Lung (tissue), 11 donors: ENCODE measurements at regions not wholly inside any gene's neighbourhood (a gene's known extent, or its start where the extent isn't known, plus 50 kb on each side); places are given as distances from the start of the nearest gene placed in this dataset.
A peak's percentile ranks its signal among the peaks of the same experiment; 100 is the strongest.

Experiments used
- ATAC-seq: fragments of 200-7000 bp; cut with Tn5 transposase; one replicate; pipeline ENCODE4 v1.9.1; 2020; ENCODE audit warnings: moderate number of reproducible peaks; ENCODE audit not compliant: insufficient read depth, low FRiP score
- DNase-seq, 3 donors: peaks; one replicate each; pipeline ENCODE4 v3.0.0-alpha.2; 2013 to 2017
- H3K27ac ChIP-seq, 2 donors: one replicate each; pipeline ENCODE4 v1.5.1; 2013; ENCODE audit warnings: mild to moderate bottlenecking in 2 of 2, moderate library complexity in 2 of 2, control low read depth in 1 of 2, inconsistent platforms in 1 of 2, low read depth in 1 of 2, low read length in 1 of 2
- H3K27me3 ChIP-seq, 3 donors: one replicate each; pipeline ENCODE4 v1.5.1; 2013; ENCODE audit warnings: low read length in 2 of 3; ENCODE audit not compliant: control insufficient read depth in 3 of 3, insufficient read depth in 3 of 3
- H3K36me3 ChIP-seq, 4 donors: one replicate each; pipeline ENCODE4 v1.5.1; 2013; ENCODE audit warnings: low read length in 4 of 4, mild to moderate bottlenecking in 1 of 4, moderate library complexity in 1 of 4; ENCODE audit not compliant: control insufficient read depth in 4 of 4, insufficient read depth in 4 of 4
- H3K4me1 ChIP-seq, 5 donors: one replicate each; pipeline ENCODE4 v1.5.1; 2013; ENCODE audit warnings: low read length in 5 of 5, mild to moderate bottlenecking in 2 of 5, moderate library complexity in 1 of 5; ENCODE audit not compliant: control insufficient read depth in 5 of 5, insufficient read depth in 5 of 5
- H3K4me3 ChIP-seq: one replicate; pipeline ENCODE4 v1.5.1; 2013; ENCODE audit warnings: mild to moderate bottlenecking, control low read depth, moderate library complexity
- H3K9ac ChIP-seq, 2 donors: one replicate each; pipeline ENCODE4 v1.5.1; 2013; ENCODE audit warnings: low read length in 2 of 2, control low read depth in 1 of 2; ENCODE audit not compliant: insufficient read depth in 1 of 2
- H3K9me3 ChIP-seq, 4 donors: one replicate each; pipeline ENCODE4 v1.5.1; 2013; ENCODE audit warnings: low read length in 3 of 4, mild to moderate bottlenecking in 1 of 4, moderate library complexity in 1 of 4; ENCODE audit not compliant: control insufficient read depth in 4 of 4, insufficient read depth in 3 of 4
- WGBS, 2 donors: extraction: QIAGEN DNeasy Blood & Tissue Kit; methylation state at CpG; one replicate each; pipeline ENCODE4 v1.1.7; 2013; 5-methylcytosine and 5-hydroxymethylcytosine counted together
- TF ChIP-seq, protein P1 (sequence below): IDR thresholded peaks from 2 replicates; pipeline ENCODE4 v1.5.1; 2012; ENCODE audit warnings: mild to moderate bottlenecking; ENCODE audit errors: control extremely low read depth, extremely low read depth
- donor health status: control.
- donor health status: control.
- donor health status: Bipolar disorder and iron deficiency.
- donor health status: healthy.
- donor health status: DM: yes; HTN: yes; CAD: no.

DNA sequence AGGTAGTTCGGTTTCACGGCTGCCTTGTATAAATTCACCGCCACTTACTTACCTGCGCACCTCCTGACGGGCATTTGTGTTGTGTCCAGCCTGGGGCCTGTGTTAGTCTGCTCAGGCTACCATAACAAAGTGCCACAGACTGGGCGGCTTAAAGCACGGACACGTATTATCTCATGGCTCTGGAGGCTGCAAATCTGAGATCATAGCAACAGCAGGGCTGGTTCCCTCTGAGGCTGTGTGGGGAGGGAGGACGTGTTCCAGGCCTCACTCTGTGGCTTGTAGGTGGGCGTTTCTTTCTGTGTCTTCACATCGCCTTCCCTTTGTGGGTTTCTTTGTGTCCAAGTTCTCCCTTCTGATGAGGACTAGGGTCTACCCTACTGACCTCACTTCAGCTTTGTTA, 93.5 kb upstream of the FZD10 start:
- Histone ChIP-seq H3K4me1 (no peaks in the 10 kb centered on the region), H3K27me3 (peaks cover 0 to 2% (median 0%) of the 10 kb centered on the region in 3 donors), H3K9ac (no peak overlapping the region), H3K27ac (no peak overlapping the region), H3K4me3 (no peak overlapping the region), H3K36me3 (no peaks in the 10 kb centered on the region), H3K9me3 (peaks cover 0 to 4% (median 0%) of the 10 kb centered on the region in 4 donors)
- no peak for DNase-seq
- 82 to 89% methylated on average over 11 of the region's 11 CpGs for WGBS, 2 donors
- ATAC-seq, result no peak
- TF ChIP-seq, protein P1, sequence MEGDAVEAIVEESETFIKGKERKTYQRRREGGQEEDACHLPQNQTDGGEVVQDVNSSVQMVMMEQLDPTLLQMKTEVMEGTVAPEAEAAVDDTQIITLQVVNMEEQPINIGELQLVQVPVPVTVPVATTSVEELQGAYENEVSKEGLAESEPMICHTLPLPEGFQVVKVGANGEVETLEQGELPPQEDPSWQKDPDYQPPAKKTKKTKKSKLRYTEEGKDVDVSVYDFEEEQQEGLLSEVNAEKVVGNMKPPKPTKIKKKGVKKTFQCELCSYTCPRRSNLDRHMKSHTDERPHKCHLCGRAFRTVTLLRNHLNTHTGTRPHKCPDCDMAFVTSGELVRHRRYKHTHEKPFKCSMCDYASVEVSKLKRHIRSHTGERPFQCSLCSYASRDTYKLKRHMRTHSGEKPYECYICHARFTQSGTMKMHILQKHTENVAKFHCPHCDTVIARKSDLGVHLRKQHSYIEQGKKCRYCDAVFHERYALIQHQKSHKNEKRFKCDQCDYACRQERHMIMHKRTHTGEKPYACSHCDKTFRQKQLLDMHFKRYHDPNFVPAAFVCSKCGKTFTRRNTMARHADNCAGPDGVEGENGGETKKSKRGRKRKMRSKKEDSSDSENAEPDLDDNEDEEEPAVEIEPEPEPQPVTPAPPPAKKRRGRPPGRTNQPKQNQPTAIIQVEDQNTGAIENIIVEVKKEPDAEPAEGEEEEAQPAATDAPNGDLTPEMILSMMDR, result no peak

DNA sequence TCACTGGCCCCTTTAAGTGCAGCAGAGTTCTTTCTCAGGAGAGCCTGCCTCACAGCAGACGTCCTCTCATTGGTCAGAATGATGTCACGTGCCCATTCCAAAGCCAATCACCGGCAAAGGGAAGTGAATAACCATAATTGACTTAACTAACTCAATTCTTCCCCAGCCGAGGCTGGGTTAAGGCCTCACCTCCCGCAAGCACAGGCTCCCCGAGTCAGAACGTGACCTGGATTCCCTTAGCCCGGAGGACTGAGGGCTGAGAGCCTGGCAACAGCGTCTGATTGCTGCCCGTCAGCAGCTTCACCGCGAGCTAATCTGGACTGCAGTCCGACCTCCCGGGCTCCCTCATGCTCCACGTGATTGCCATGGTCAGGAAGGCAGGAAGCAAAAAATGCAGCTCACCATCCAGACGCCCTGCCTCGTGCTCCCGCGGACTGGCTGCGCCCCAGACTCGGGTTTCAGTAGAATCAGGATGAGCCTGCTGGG, 92.1 kb upstream of the FZD10 start:
- peaks cover 0 to 2% (median 0%) of the 10 kb centered on the region in 3 donors for H3K27me3 ChIP-seq
- peaks cover 0 to 1% (median 0%) of the 10 kb centered on the region in 4 donors for H3K9me3 ChIP-seq
- DNase-seq, result peak in 2 of 3 donors; percentile 33 to 41
- no peak overlapping the region for H3K4me3 ChIP-seq
- WGBS, 2 donors, result 52 to 71% methylated on average over 21 of the region's 21 CpGs
- ATAC-seq, result no peak
- no peaks in the 10 kb centered on the region for H3K4me1 ChIP-seq
- no peaks in the 10 kb centered on the region for H3K36me3 ChIP-seq
- TF ChIP-seq, protein P1, result no peak
- H3K9ac ChIP-seq, result no peak overlapping the region
- no peak overlapping the region for H3K27ac ChIP-seq

DNA sequence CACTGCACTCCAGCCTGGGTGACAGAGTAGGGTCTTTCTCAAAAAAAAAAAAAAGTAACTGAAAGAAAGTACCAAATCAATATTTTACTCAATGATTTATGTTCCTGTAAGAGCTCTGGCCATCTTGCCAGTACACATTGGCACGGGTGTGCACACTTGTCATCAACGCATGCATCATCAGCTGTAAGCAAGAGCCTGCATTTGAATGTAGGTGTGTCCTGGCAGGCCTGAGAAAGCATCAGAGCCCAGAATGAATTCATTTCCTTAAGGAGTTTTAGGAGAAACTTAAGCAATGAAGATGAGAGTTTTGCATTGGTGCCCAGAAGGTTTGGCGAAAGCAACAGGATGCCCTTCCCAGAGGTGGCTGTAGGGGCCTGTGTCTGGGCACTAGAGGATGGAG, 88.5 kb upstream of the FZD10 start:
- Histone ChIP-seq H3K9ac (no peak overlapping the region), H3K4me3 (no peak overlapping the region), H3K9me3 (peaks cover 0 to 3% (median 0%) of the 10 kb centered on the region in 4 donors), H3K36me3 (no peaks in the 10 kb centered on the region), H3K27me3 (peaks cover 0 to 2% (median 0%) of the 10 kb centered on the region in 3 donors), H3K27ac (no peak overlapping the region), H3K4me1 (no peaks in the 10 kb centered on the region)
- no peak for ATAC-seq
- TF ChIP-seq, protein P1, result no peak
- WGBS, 2 donors, result 88 to 91% methylated on average over 3 of the region's 3 CpGs
- DNase-seq, result no peak
